ENCODE measurements at regions not wholly inside any gene's neighbourhood (a gene's known extent, or its start where the extent isn't known, plus 50 kb on each side); places are given as distances from the start of the nearest gene placed in this dataset.

DNA sequence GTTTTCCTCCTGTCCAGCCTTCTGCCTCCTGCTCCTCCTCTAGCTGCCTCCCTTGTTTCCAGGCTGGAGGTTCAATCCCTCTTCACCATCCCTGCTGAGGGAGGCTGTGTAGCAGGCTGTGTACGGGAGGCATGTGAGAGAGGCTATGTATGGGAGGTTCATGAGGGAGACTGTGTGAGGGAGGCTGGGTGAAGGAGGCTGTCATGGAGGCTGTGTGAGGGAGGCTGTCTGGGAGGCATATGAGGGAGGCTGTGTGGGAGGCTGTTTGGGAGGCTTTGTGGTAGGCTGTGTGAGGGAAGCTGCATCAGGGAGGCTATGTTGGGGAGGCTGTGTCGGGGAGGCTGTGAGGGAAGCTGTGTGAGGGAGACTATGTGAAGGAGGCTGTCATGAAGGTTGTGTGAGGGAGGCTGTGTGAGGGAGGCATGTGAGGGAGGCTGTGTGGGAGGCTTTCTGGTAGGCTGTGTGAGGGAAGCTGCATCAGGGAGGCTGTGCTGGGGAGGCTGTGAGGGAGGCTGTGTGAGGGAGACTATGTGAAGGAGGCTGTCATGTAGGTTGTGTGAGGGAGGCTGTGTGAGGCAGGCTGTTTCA, 123.7 kb upstream of the RNF32 start:
- no peak for DNase-seq (ENCODE audit: low spot score)
- no peaks in the 10 kb centered on the region for H3K9me3 ChIP-seq (ENCODE audit: severe bottlenecking)
- peaks cover 4% of the 10 kb centered on the region for H3K27me3 ChIP-seq (ENCODE audit: insufficient read depth, poor library complexity, severe bottlenecking)
- no peaks in the 10 kb centered on the region for H3K4me1 ChIP-seq (ENCODE audit: insufficient read depth, poor library complexity, severe bottlenecking)
- no peak overlapping the region for H3K4me3 ChIP-seq (ENCODE audit: severe bottlenecking)
- ATAC-seq (ENCODE audit: low read depth): no peak
- H3K36me3 ChIP-seq (ENCODE audit: low read depth): no peaks in the 10 kb centered on the region
- TF ChIP-seq, protein P1, sequence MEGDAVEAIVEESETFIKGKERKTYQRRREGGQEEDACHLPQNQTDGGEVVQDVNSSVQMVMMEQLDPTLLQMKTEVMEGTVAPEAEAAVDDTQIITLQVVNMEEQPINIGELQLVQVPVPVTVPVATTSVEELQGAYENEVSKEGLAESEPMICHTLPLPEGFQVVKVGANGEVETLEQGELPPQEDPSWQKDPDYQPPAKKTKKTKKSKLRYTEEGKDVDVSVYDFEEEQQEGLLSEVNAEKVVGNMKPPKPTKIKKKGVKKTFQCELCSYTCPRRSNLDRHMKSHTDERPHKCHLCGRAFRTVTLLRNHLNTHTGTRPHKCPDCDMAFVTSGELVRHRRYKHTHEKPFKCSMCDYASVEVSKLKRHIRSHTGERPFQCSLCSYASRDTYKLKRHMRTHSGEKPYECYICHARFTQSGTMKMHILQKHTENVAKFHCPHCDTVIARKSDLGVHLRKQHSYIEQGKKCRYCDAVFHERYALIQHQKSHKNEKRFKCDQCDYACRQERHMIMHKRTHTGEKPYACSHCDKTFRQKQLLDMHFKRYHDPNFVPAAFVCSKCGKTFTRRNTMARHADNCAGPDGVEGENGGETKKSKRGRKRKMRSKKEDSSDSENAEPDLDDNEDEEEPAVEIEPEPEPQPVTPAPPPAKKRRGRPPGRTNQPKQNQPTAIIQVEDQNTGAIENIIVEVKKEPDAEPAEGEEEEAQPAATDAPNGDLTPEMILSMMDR (IDR thresholded peaks at IDR 0.05; ENCODE audit: poor library complexity, severe bottlenecking): no peak
- H3K27ac ChIP-seq (ENCODE audit: poor library complexity, severe bottlenecking): no peak overlapping the region

DNA sequence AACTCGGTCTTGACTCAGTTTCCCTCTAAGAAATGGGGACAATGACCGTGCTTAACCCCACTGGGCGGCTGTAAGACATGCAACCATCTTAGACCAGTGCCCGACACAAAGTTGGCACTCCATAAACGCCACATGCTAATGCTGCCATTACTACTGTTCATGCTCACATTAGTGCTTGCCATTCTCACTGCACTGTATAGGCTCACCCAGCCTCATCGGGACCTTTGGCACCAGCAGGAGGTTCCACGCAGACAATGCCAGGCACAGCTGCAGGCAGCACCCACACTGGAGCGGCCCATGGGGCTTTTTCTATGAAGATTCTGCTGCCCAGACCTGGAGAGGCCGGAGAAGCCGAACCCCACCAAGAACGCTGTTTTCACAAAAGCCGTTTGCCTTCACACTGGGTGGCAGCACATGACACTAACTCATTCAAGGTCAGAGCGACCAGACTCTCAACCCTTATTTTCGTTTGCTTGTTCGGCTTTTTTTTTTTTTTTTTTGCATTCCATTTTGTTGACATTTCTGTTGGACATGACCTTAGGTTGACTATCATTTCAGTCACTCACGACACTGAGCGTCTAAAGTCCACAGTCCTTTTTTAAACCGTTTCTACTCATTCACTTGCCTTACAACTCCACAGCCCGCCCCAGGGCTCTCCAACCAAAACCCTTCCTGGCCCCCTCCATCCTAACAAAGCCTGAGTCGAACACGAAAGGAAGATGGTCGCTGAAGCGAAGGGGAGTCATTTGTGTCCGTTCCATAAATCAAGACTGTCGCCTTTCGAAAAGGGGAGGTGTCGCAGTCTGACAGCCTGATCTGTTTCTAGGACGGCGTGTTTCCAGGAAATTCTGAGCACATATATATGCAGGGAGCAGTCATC, 124.4 kb upstream of the RNF32 start:
- ATAC-seq (ENCODE audit: low read depth): no peak
- H3K27me3 ChIP-seq (ENCODE audit: insufficient read depth, poor library complexity, severe bottlenecking): no peaks in the 10 kb centered on the region
- H3K4me1 ChIP-seq (ENCODE audit: insufficient read depth, poor library complexity, severe bottlenecking): no peaks in the 10 kb centered on the region

DNA sequence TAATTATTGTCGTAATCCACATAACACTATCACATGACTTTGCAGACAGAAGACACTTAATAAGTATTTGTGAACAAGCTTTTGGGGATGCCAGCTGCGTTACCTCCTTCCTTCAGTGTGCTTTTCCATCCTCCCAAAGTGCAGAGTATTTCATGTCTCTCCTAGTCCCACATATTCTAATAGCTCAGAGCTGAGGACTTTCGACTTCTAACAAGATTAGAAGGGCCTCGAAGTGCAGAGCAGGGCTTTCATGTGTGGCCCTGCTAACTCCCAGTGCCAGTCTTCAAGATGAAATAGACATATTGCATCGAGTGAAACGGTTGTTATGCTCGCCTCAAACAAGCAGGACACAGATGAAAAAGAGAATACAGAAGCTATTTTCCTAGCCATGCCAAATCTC, 125.7 kb upstream of the RNF32 start:
- H3K4me1 ChIP-seq (ENCODE audit: insufficient read depth, poor library complexity, severe bottlenecking): no peaks in the 10 kb centered on the region
- TF ChIP-seq, protein P1 (IDR thresholded peaks at IDR 0.05; ENCODE audit: poor library complexity, severe bottlenecking): no peak
- H3K9me3 ChIP-seq (ENCODE audit: severe bottlenecking): no peaks in the 10 kb centered on the region
- no peaks in the 10 kb centered on the region for H3K27me3 ChIP-seq (ENCODE audit: insufficient read depth, poor library complexity, severe bottlenecking)
- H3K36me3 ChIP-seq (ENCODE audit: low read depth): no peaks in the 10 kb centered on the region
- no peak for DNase-seq (ENCODE audit: low spot score)
- H3K4me3 ChIP-seq (ENCODE audit: severe bottlenecking): no peak overlapping the region
- no peak for ATAC-seq (ENCODE audit: low read depth)
- H3K27ac ChIP-seq (ENCODE audit: poor library complexity, severe bottlenecking): no peak overlapping the region

More for the DNA sequence above, 124.4 kb upstream of the RNF32 start:
- no peak overlapping the region for H3K4me3 ChIP-seq (ENCODE audit: severe bottlenecking)
- H3K27ac ChIP-seq (ENCODE audit: poor library complexity, severe bottlenecking): no peak overlapping the region
- TF ChIP-seq, protein P1 (IDR thresholded peaks at IDR 0.05; ENCODE audit: poor library complexity, severe bottlenecking): no peak
- no peak for DNase-seq (ENCODE audit: low spot score)
- no peaks in the 10 kb centered on the region for H3K9me3 ChIP-seq (ENCODE audit: severe bottlenecking)
- H3K36me3 ChIP-seq (ENCODE audit: low read depth): no peaks in the 10 kb centered on the region

DNA sequence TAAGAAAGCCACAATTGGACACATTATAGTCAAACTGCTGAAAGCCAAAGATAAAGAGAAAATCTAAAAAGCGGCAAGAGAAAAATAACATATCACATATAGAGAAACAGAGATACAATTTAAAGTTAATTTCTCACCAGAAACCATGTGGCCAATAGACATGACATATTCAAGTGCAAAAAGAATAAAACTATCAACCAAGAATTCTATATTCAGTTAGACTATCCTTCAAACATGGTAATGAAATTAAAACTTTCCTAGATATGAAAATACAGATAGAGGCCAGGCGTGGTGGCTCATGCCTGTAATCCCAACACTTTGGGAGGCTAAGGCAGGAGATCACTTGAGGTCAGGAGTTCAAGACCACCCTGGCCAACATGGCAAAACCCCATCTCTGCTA, 129.1 kb upstream of the RNF32 start:
- Histone ChIP-seq H3K27ac (ENCODE audit: poor library complexity, severe bottlenecking) (no peak overlapping the region), H3K4me1 (ENCODE audit: insufficient read depth, poor library complexity, severe bottlenecking) (no peaks in the 10 kb centered on the region), H3K27me3 (ENCODE audit: insufficient read depth, poor library complexity, severe bottlenecking) (no peaks in the 10 kb centered on the region), H3K36me3 (ENCODE audit: low read depth) (no peaks in the 10 kb centered on the region), H3K9me3 (ENCODE audit: severe bottlenecking) (no peaks in the 10 kb centered on the region), H3K4me3 (ENCODE audit: severe bottlenecking) (no peak overlapping the region)
- TF ChIP-seq, protein P1 (IDR thresholded peaks at IDR 0.05; ENCODE audit: poor library complexity, severe bottlenecking): no peak
- ATAC-seq (ENCODE audit: low read depth): no peak
- no peak for DNase-seq (ENCODE audit: low spot score)

DNA sequence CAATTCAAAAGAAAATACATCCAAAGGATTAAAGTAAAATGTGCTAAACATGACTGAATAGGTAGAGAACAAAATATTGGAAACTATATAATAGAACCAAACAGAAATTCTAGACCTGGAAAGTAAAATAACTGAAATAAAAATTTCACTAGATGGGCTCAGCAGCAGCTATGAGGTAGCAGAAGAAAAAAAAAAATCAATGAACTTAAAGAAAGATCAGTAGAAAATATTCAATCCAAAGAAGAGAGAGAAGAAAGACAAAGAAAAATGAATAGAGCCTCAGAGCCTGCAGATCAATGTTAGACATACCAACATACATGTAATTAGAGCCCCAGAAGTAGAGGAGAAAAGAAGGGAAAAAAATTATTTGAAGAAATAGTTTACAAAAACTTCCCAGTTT, 129.6 kb upstream of the RNF32 start:
- ATAC-seq (ENCODE audit: low read depth) (no peak), DNase-seq (ENCODE audit: low spot score) (no peak)
- Histone ChIP-seq H3K9me3 (ENCODE audit: severe bottlenecking) (no peaks in the 10 kb centered on the region), H3K27me3 (ENCODE audit: insufficient read depth, poor library complexity, severe bottlenecking) (no peaks in the 10 kb centered on the region), H3K36me3 (ENCODE audit: low read depth) (no peaks in the 10 kb centered on the region), H3K4me3 (ENCODE audit: severe bottlenecking) (no peak overlapping the region), H3K4me1 (ENCODE audit: insufficient read depth, poor library complexity, severe bottlenecking) (no peaks in the 10 kb centered on the region), H3K27ac (ENCODE audit: poor library complexity, severe bottlenecking) (no peak overlapping the region)
- TF ChIP-seq, protein P1 (IDR thresholded peaks at IDR 0.05; ENCODE audit: poor library complexity, severe bottlenecking): no peak

Data from RWPE2 (cell line).